ENCODE measurements at regions not wholly inside any gene's neighbourhood (a gene's known extent, or its start where the extent isn't known, plus 50 kb on each side); places are given as distances from the start of the nearest gene placed in this dataset.

GRCh38 chr3:18767756-18768303 is 342.7 kb upstream of the SATB1 start:
- no peak for DNase-seq

DNA sequence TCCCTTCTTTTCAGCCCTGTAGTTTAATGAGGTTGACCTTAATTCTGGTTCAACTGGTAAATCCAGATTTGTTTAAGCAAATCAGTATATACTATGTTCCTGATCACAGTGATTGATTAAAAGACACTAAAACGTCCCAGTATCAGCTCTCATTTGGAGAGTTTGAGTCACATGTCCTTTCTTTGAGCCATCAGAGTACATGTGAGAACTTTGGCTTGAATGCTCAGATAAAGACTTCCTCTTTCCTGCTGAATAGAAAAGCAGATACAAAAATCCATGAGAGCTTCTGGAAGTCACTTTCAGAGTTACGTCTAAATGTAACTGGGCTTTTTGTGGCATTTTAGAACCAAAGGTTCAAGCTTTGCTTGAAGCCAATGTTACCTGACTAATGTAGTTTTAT is 341.8 kb upstream of the SATB1 start:
- no peak for DNase-seq

- DNase-seq = no peak
These were observed 340.5 kb upstream of the SATB1 start for GRCh38 chr3:18765662-18766061.

- DNase-seq = no peak
These were observed 340.0 kb upstream of the SATB1 start for GRCh38 chr3:18765161-18765560.

GRCh38 chr3:18761530-18761929 is 336.4 kb upstream of the SATB1 start:
- no peak for DNase-seq

- peak; percentile 87 for DNase-seq
These were observed 333.0 kb upstream of the SATB1 start for GRCh38 chr3:18758047-18758704.

GRCh38 chr3:18757476-18757875 is 332.3 kb upstream of the SATB1 start:
- no peak for DNase-seq

DNA sequence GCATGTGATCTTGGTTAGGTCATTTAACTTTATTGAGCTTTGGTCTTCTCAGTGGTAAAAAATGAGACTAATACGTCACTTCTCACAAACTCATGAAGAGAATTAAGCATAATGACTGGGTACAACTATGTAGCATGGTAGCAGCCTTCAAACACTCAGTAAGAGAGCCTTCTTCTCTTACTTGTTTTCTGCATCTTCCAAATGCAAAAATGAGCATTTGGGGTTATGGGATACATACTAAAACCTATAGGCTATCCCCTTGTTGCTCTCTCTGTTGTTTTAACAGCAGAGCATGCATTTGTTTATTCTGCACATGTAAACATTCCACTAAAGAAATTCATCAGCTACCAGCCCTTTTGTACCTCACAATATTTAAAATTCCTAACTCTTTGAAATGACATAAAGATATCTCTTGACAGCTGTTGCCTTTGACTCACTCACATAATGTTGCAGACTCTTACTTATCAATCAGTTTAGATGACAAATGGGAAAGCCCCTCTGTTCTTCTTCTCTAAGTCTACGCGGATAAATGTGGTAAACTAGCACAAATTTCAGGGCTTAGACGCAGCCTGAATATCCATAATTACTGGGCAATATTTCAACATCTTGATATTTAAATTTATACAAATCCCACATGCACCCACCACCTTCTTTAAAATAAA is 327.3 kb upstream of the SATB1 start:
- no peak for DNase-seq

DNA sequence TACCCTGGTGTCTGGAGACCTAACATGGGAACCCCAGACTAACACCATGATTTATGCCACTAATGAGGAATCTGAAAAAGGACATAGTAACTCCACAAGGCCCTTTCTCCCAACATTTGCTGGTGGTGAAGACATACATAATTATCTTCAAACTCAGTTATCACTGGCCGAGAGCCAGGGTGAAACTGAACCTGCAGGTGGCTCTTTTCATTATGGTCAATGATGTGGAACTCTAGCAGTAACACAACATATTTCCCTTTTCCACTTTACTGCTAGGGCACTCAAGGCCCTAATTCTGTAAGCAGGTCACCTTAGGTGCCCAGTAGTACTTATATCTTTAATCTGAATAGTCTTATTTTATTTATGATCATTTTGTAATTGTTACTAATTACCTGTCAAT is 326.4 kb upstream of the SATB1 start:
- no peak for DNase-seq

DNA sequence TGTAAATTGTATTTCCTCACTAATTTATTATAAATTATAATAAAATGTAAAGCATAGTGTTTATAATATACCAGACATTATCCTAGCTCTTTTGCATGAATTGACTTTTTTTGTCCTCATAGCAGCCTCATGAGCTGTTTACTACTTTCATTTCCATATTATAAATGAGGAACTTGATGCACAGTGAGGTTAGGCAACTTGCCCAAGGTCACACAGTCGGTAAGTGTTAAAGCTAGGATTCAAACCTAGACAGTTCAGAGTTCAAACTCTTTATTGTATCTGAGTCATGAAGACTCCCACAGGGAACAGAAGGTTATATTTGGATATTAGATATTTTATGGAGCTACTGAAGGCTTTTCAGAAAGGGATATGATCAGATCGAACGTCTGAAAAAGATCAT is 322.2 kb upstream of the SATB1 start:
- DNase-seq = no peak

DNA sequence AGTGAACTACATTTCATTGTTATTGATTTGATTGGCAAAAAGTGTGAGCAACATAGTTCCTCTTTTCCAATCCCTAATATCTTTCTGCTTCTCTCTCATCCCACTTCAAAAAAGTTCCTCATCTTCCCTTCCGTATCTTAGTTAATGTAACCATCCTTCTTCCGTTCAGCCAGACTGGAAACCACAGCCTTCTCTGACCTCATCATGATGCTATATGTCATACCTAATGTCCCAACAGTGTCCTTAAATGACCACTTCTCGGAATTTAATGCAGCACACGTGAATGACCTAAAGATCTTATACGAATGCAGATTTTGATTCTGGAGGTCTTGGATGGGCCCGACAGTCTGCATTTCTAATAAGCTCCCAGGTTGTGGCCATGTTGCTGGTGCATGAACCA is 320.3 kb upstream of the SATB1 start:
- no peak for DNase-seq

GRCh38 chr3:18744472-18744871 is 319.3 kb upstream of the SATB1 start:
- no peak for DNase-seq

- DNase-seq = no peak
These were observed 318.6 kb upstream of the SATB1 start for GRCh38 chr3:18743761-18744160.

GRCh38 chr3:18740631-18741583 is 315.8 kb upstream of the SATB1 start:
- DNase-seq = no peak

DNA sequence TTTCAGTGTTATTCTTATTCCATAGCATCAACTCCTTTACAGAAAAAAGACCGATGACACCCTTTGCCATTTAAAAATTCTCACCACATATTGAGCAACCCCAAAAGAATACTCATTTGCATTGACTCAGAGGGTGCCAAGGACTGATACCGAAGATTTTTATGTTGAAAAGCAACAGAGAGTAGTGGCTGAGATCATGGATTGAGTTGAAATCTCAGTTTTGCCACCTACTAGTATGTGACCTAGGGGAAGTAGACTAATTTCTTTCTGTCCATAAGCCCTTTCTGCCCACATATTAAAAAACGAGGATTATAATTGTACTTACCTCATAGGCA is 313.9 kb upstream of the SATB1 start:
- no peak for DNase-seq

- DNase-seq = no peak
These were observed 313.4 kb upstream of the SATB1 start for GRCh38 chr3:18738393-18739098.

GRCh38 chr3:18735005-18735404 is 309.9 kb upstream of the SATB1 start:
- DNase-seq = no peak

- no peak for DNase-seq
These were observed 309.2 kb upstream of the SATB1 start for GRCh38 chr3:18734309-18734708.

DNA sequence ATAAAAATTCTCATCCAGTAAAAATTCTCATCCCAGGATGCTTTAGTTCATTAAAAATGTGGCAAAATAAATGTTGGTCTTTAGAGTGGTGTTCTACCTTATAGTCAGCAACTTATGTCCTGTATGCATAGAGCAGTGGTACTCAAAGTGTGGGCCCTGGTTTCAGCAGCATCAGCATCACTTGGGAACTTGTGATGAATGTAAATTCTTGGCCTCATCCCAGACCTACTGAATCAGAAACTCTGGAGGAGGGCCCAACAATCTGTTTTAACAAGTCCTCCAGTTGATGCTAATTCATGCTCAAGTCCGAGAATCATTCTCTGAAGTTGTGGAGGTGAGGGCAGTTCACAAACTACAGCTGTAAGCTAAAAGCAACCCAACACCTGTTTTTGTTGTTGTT is 307.3 kb upstream of the SATB1 start:
- no peak for DNase-seq

DNA sequence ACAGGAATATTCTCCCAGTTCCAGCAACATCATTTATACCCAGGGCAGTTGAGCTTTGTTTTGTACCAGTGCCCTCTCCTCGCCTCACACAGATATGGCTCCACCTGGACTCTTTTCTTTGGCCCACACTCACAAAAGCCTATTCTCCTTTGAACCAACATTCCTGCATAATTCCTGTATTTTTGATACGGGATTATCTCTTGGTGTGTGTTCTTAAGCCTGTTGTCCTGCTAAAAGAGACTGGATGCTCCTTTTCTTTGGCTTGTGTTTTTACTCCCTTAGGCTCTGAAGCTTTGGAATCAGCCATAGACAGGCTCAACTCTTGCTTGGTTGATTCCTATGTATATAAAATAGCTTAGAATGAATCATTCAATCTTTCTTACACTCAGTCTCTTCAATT is 305.4 kb upstream of the SATB1 start:
- no peak for DNase-seq

DNA sequence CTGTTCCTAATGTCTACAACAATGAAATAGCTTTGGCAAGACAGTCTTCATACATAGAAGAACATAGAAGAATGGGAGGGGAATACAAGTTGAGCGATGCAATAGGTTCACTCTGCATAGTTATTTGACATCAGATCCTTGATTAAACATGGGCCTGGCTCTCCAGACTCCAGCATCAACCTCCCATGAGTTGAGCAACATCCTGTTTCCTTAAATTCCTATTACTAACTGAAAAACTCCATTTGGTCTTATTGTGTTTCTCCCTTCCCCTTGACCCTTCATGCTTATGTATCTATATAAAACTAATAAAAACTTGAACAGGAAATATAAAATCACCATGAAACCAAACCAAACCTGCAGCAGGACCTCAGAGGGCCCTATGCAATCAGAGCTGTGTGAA is 304.5 kb upstream of the SATB1 start:
- DNase-seq = no peak

- DNase-seq = no peak
These were observed 300.7 kb upstream of the SATB1 start for GRCh38 chr3:18725668-18726407.
